ENCODE measurements at regions not wholly inside any gene's neighbourhood (a gene's known extent, or its start where the extent isn't known, plus 50 kb on each side); places are given as distances from the start of the nearest gene placed in this dataset.

DNA sequence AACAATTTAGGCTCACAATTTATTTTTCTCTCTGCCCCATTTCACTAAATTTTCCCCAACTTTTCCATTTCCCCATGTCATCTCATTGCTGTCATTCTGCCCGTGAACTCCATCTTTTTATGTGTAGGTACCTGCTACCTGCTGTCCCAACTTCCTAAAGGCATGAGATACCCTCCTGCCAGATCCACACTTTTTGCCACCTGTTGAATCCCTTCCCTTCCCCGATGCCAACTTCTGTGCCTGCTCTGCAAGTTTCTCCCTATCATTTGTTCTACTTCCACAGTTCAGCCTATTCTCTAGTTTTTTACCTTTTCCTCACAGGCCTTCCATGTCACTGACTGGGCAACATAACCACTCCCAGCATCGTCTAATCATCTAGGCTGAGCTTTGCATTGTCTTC, 607.5 kb upstream of the KLF12 start:
- TF ChIP-seq, protein P1, sequence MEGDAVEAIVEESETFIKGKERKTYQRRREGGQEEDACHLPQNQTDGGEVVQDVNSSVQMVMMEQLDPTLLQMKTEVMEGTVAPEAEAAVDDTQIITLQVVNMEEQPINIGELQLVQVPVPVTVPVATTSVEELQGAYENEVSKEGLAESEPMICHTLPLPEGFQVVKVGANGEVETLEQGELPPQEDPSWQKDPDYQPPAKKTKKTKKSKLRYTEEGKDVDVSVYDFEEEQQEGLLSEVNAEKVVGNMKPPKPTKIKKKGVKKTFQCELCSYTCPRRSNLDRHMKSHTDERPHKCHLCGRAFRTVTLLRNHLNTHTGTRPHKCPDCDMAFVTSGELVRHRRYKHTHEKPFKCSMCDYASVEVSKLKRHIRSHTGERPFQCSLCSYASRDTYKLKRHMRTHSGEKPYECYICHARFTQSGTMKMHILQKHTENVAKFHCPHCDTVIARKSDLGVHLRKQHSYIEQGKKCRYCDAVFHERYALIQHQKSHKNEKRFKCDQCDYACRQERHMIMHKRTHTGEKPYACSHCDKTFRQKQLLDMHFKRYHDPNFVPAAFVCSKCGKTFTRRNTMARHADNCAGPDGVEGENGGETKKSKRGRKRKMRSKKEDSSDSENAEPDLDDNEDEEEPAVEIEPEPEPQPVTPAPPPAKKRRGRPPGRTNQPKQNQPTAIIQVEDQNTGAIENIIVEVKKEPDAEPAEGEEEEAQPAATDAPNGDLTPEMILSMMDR (IDR thresholded peaks at IDR 0.05), result no peak
- no peak for TF ChIP-seq POLR2A (IDR thresholded peaks at IDR 0.05; ENCODE audit: low read depth)
